Neural progenitor cell (in vitro differentiated cells): ENCODE measurements at regions not wholly inside any gene's neighbourhood (a gene's known extent, or its start where the extent isn't known, plus 50 kb on each side); places are given as distances from the start of the nearest gene placed in this dataset.

ENCODE experiments used
- EZH2 ChIP-seq: fragments of 200-600 bp; sonication (generic); IDR thresholded peaks from 2 replicates; pipeline ENCODE4 v1.6.1; 2017; ENCODE audit warnings: antibody characterized with exemption, mild to moderate bottlenecking, moderate library complexity
- TF ChIP-seq, protein P1 (sequence below): fragments of 200-600 bp; sonication (generic); IDR thresholded peaks from 2 replicates; pipeline ENCODE4 v1.5.1; 2017; ENCODE audit warnings: antibody characterized with exemption, mild to moderate bottlenecking

DNA sequence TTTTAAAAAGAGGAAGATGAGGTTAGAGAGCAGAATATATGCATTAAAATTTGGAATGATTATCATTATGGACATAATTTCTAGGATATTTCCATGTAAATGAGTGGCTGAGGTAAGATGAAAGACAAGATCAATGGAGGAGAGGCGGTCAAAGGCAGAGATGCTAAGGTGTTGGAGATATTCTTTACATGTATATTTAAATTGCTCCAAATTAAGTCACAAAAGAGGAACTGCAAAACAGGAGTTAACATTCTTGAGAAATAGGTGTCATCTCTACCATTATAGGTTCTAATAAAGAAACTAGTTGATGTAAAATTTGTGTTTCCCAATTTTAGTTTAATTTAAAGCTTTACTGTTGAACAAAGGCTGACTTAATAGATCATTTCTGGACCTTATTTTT lies 268.5 kb upstream of the PPFIA2 start:
- TF ChIP-seq, protein P1, sequence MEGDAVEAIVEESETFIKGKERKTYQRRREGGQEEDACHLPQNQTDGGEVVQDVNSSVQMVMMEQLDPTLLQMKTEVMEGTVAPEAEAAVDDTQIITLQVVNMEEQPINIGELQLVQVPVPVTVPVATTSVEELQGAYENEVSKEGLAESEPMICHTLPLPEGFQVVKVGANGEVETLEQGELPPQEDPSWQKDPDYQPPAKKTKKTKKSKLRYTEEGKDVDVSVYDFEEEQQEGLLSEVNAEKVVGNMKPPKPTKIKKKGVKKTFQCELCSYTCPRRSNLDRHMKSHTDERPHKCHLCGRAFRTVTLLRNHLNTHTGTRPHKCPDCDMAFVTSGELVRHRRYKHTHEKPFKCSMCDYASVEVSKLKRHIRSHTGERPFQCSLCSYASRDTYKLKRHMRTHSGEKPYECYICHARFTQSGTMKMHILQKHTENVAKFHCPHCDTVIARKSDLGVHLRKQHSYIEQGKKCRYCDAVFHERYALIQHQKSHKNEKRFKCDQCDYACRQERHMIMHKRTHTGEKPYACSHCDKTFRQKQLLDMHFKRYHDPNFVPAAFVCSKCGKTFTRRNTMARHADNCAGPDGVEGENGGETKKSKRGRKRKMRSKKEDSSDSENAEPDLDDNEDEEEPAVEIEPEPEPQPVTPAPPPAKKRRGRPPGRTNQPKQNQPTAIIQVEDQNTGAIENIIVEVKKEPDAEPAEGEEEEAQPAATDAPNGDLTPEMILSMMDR = no peak
- TF ChIP-seq EZH2 = no peak
